Right lobe of liver (tissue), 4 donors: ENCODE measurements at regions not wholly inside any gene's neighbourhood (a gene's known extent, or its start where the extent isn't known, plus 50 kb on each side); places are given as distances from the start of the nearest gene placed in this dataset.

Experiments
- POLR2A ChIP-seq: fragments of 450-650 bp; IDR thresholded peaks from one replicate; pipeline ENCODE4 v1.6.1; 2017; ENCODE audit warnings: antibody characterized with exemption, mild to moderate bottlenecking
- TF ChIP-seq, protein P1 (sequence below), 4 donors: fragments of 200-600 bp in 3 of 4; fragments of 450-650 bp in 1 of 4; IDR thresholded peaks; one replicate each; pipeline versions ENCODE4 v1.5.1 to v1.8.0; 2016 to 2022; ENCODE audit warnings: antibody characterized with exemption in 4 of 4, mild to moderate bottlenecking in 2 of 4
- donor health status: DM: no; HTN: no; CAD: no.
- donor health status: DM: no; HTN: no; CAD: no.
- donor health status: DM: no; HTN: yes; CAD: no.

DNA sequence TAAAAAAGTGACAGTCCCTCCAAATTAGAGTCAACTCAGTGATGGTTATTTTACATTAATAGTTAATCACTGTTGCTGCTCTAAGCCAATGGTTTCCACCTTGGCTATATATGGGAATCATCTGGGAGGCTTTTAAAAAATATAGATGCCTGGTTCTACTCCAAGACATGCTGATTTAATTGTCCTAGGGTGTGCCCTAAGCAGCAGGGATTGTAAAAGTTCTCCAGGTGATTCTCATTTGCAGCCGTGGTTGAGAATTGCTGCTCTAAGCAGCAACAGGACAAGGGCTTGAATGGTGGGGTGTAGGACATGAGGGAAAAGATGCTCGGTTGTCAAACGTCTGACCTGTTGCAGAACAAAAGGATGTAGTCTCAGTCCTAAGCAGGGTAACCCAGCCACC, 405.1 kb upstream of the MCTP2 start:
- TF ChIP-seq, protein P1, sequence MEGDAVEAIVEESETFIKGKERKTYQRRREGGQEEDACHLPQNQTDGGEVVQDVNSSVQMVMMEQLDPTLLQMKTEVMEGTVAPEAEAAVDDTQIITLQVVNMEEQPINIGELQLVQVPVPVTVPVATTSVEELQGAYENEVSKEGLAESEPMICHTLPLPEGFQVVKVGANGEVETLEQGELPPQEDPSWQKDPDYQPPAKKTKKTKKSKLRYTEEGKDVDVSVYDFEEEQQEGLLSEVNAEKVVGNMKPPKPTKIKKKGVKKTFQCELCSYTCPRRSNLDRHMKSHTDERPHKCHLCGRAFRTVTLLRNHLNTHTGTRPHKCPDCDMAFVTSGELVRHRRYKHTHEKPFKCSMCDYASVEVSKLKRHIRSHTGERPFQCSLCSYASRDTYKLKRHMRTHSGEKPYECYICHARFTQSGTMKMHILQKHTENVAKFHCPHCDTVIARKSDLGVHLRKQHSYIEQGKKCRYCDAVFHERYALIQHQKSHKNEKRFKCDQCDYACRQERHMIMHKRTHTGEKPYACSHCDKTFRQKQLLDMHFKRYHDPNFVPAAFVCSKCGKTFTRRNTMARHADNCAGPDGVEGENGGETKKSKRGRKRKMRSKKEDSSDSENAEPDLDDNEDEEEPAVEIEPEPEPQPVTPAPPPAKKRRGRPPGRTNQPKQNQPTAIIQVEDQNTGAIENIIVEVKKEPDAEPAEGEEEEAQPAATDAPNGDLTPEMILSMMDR (IDR thresholded peaks at IDR 0.05): no peak
- no peak for TF ChIP-seq POLR2A
